MV-4-11 (cell line): ENCODE measurements at regions not wholly inside any gene's neighbourhood (a gene's known extent, or its start where the extent isn't known, plus 50 kb on each side); places are given as distances from the start of the nearest gene placed in this dataset.

ENCODE experiments used
- DNase-seq: peaks from one replicate; lab custom pipeline; 2025; lab: John Stamatoyannopoulos, UW

GRCh38 chr2:192373754-192374153 is 179.0 kb upstream of the TMEFF2 start:
- DNase-seq, result no peak

- no peak for DNase-seq
These were observed 178.5 kb upstream of the TMEFF2 start for GRCh38 chr2:192373221-192373620.

GRCh38 chr2:192369969-192370368 is 175.2 kb upstream of the TMEFF2 start:
- DNase-seq, result no peak

GRCh38 chr2:192357217-192357616 is 162.5 kb upstream of the TMEFF2 start:
- peak; percentile 80 for DNase-seq

GRCh38 chr2:192354512-192355244 is 159.9 kb upstream of the TMEFF2 start:
- DNase-seq, result no peak

- DNase-seq, result no peak
These were observed 152.8 kb upstream of the TMEFF2 start for GRCh38 chr2:192347542-192347941.

- no peak for DNase-seq
These were observed 150.6 kb upstream of the TMEFF2 start for GRCh38 chr2:192345287-192345686.

GRCh38 chr2:192333642-192334041 is 138.9 kb upstream of the TMEFF2 start:
- no peak for DNase-seq

GRCh38 chr2:192328297-192328696 is 133.6 kb upstream of the TMEFF2 start:
- no peak for DNase-seq

GRCh38 chr2:192327576-192327975 is 132.8 kb upstream of the TMEFF2 start:
- DNase-seq, result peak; percentile 37

GRCh38 chr2:192315543-192315942 is 120.8 kb upstream of the TMEFF2 start:
- DNase-seq, result no peak

- DNase-seq, result no peak
These were observed 120.2 kb upstream of the TMEFF2 start for GRCh38 chr2:192314800-192315481.

- DNase-seq, result no peak
These were observed 119.0 kb upstream of the TMEFF2 start for GRCh38 chr2:192313773-192314172.

- no peak for DNase-seq
These were observed 117.1 kb upstream of the TMEFF2 start for GRCh38 chr2:192311701-192312460.

GRCh38 chr2:192307530-192307929 is 112.8 kb upstream of the TMEFF2 start:
- no peak for DNase-seq

GRCh38 chr2:192298664-192299063 is 103.9 kb upstream of the TMEFF2 start:
- no peak for DNase-seq

- DNase-seq, result no peak
These were observed 97.7 kb upstream of the TMEFF2 start for GRCh38 chr2:192292478-192292877.

- no peak for DNase-seq
These were observed 93.6 kb upstream of the TMEFF2 start for GRCh38 chr2:192288295-192288694.

- peak; percentile 35 for DNase-seq
These were observed 91.5 kb upstream of the TMEFF2 start for GRCh38 chr2:192286093-192286701.

GRCh38 chr2:192283450-192283849 is 88.7 kb upstream of the TMEFF2 start:
- DNase-seq, result no peak

- DNase-seq, result no peak
These were observed 84.0 kb upstream of the TMEFF2 start for GRCh38 chr2:192278701-192279100.

- peak; percentile 29 for DNase-seq
These were observed 82.9 kb upstream of the TMEFF2 start for GRCh38 chr2:192277494-192278109.
